ENCODE measurements at regions not wholly inside any gene's neighbourhood (a gene's known extent, or its start where the extent isn't known, plus 50 kb on each side); places are given as distances from the start of the nearest gene placed in this dataset.

DNA sequence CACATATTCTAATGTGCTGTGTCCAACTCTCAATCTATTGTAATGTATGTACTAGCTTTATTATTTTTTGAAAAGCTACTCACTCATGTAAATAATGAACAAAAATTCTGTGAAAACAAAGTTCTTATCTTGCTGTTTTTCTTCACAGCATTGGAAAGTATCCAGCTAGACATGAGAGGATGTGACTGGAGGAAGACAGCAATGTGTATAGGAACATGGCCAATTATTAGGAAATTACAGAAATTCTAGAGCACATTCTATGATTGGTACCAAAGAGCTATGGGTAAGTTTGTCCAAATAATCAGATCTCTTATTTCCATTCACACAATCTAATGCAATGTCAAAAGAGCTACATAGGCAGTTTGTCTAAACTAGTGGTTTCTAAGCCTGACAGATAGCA, 1100.2 kb downstream of the FSCB start (continued):
- TF ChIP-seq, protein P1, sequence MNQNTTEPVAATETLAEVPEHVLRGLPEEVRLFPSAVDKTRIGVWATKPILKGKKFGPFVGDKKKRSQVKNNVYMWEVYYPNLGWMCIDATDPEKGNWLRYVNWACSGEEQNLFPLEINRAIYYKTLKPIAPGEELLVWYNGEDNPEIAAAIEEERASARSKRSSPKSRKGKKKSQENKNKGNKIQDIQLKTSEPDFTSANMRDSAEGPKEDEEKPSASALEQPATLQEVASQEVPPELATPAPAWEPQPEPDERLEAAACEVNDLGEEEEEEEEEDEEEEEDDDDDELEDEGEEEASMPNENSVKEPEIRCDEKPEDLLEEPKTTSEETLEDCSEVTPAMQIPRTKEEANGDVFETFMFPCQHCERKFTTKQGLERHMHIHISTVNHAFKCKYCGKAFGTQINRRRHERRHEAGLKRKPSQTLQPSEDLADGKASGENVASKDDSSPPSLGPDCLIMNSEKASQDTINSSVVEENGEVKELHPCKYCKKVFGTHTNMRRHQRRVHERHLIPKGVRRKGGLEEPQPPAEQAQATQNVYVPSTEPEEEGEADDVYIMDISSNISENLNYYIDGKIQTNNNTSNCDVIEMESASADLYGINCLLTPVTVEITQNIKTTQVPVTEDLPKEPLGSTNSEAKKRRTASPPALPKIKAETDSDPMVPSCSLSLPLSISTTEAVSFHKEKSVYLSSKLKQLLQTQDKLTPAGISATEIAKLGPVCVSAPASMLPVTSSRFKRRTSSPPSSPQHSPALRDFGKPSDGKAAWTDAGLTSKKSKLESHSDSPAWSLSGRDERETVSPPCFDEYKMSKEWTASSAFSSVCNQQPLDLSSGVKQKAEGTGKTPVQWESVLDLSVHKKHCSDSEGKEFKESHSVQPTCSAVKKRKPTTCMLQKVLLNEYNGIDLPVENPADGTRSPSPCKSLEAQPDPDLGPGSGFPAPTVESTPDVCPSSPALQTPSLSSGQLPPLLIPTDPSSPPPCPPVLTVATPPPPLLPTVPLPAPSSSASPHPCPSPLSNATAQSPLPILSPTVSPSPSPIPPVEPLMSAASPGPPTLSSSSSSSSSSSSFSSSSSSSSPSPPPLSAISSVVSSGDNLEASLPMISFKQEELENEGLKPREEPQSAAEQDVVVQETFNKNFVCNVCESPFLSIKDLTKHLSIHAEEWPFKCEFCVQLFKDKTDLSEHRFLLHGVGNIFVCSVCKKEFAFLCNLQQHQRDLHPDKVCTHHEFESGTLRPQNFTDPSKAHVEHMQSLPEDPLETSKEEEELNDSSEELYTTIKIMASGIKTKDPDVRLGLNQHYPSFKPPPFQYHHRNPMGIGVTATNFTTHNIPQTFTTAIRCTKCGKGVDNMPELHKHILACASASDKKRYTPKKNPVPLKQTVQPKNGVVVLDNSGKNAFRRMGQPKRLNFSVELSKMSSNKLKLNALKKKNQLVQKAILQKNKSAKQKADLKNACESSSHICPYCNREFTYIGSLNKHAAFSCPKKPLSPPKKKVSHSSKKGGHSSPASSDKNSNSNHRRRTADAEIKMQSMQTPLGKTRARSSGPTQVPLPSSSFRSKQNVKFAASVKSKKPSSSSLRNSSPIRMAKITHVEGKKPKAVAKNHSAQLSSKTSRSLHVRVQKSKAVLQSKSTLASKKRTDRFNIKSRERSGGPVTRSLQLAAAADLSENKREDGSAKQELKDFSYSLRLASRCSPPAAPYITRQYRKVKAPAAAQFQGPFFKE (tag by site-specific recombination; IDR thresholded peaks at IDR 0.05; ENCODE audit: borderline replicate concordance) = no peak
- TF ChIP-seq ZNF777 (tag by site-specific recombination; IDR thresholded peaks at IDR 0.05; ENCODE audit: borderline replicate concordance) = no peak
- no peak for TF ChIP-seq REPIN1 (tag by site-specific recombination; IDR thresholded peaks at IDR 0.05; ENCODE audit: low read depth)
- no peak for TF ChIP-seq KLF9 (tag by site-specific recombination; IDR thresholded peaks at IDR 0.05; ENCODE audit: low read depth)

DNA sequence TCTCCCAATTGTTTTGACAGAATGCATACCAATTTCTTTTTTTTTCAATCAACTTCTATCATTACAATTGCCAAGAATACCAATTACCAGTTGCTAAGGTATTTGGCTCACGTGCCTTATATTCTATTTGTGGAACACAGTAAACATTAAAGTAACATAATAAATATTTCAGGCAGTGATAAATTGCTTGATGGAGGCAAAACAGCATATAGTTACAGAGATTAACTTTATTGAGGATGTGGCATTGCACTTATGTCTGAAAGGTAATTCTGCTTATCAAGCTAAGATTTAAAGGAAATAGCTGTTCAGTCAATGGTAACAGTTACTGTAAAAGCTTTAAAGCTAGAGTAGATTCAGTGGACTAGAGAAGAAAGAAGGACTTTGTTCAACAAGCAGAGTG, 1107.8 kb downstream of the FSCB start:
- H3K27ac ChIP-seq (ENCODE audit: extremely low read depth, low read depth, low read length) = no peak overlapping the region
- POLR2A ChIA-PET = no interaction called here
- H3K36me3 ChIP-seq (ENCODE audit: control insufficient read depth in 2 of 2, insufficient read depth in 1 of 2, low read length in 2 of 2) = no peaks in the 10 kb centered on the region
- CTCF ChIA-PET = no interaction called here
- H3K4me1 ChIP-seq (ENCODE audit: control insufficient read depth, insufficient read depth, low read length) = no peaks in the 10 kb centered on the region
- no peaks in the 10 kb centered on the region for H3K9me3 ChIP-seq (ENCODE audit: control insufficient read depth, insufficient read depth, low read depth, low read length)
- H3K4me3 ChIP-seq (ENCODE audit: low read depth, low read length) = no peak overlapping the region
- TF ChIP-seq ZNF335 (tag by site-specific recombination; conservative IDR thresholded peaks at IDR 0.05) (no peak), REPIN1 (tag by site-specific recombination; IDR thresholded peaks at IDR 0.05; ENCODE audit: low read depth) (no peak), ZIC2 (tag by site-specific recombination; IDR thresholded peaks at IDR 0.05) (no peak), ZNF629 (tag by site-specific recombination; IDR thresholded peaks at IDR 0.05) (no peak), ZNF121 (tag by site-specific recombination; IDR thresholded peaks at IDR 0.05) (no peak), ZNF664 (tag by site-specific recombination; IDR thresholded peaks at IDR 0.05) (no peak), KLF1 (tag by site-specific recombination; IDR thresholded peaks at IDR 0.05) (no peak), ZSCAN30 (tag by site-specific recombination; IDR thresholded peaks at IDR 0.05) (no peak), ZNF174 (tag by site-specific recombination; IDR thresholded peaks at IDR 0.05) (no peak), ZNF239 (tag by site-specific recombination; IDR thresholded peaks at IDR 0.05) (no peak), ZNF561 (tag by site-specific recombination; IDR thresholded peaks at IDR 0.05; ENCODE audit: borderline replicate concordance) (no peak), ZNF501 (tag by site-specific recombination; IDR thresholded peaks at IDR 0.05) (no peak)
- TF ChIP-seq, protein P2, sequence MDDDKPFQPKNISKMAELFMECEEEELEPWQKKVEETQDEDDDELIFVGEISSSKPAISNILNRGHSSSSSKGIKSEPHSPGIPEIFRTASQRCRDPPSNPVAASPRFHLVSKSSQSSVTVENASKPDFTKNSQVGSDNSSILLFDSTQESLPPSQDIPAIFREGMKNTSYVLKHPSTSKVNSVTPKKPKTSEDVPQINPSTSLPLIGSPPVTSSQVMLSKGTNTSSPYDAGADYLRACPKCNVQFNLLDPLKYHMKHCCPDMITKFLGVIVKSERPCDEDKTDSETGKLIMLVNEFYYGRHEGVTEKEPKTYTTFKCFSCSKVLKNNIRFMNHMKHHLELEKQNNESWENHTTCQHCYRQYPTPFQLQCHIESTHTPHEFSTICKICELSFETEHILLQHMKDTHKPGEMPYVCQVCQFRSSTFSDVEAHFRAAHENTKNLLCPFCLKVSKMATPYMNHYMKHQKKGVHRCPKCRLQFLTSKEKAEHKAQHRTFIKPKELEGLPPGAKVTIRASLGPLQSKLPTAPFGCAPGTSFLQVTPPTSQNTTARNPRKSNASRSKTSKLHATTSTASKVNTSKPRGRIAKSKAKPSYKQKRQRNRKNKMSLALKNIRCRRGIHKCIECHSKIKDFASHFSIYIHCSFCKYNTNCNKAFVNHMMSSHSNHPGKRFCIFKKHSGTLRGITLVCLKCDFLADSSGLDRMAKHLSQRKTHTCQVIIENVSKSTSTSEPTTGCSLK (tag by site-specific recombination; IDR thresholded peaks at IDR 0.05) = no peak
- TF ChIP-seq, protein P3, sequence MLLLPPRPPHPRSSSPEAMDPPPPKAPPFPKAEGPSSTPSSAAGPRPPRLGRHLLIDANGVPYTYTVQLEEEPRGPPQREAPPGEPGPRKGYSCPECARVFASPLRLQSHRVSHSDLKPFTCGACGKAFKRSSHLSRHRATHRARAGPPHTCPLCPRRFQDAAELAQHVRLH (tag by site-specific recombination; IDR thresholded peaks at IDR 0.05) = no peak
- TF ChIP-seq, protein P4, sequence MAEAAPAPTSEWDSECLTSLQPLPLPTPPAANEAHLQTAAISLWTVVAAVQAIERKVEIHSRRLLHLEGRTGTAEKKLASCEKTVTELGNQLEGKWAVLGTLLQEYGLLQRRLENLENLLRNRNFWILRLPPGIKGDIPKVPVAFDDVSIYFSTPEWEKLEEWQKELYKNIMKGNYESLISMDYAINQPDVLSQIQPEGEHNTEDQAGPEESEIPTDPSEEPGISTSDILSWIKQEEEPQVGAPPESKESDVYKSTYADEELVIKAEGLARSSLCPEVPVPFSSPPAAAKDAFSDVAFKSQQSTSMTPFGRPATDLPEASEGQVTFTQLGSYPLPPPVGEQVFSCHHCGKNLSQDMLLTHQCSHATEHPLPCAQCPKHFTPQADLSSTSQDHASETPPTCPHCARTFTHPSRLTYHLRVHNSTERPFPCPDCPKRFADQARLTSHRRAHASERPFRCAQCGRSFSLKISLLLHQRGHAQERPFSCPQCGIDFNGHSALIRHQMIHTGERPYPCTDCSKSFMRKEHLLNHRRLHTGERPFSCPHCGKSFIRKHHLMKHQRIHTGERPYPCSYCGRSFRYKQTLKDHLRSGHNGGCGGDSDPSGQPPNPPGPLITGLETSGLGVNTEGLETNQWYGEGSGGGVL (tag by site-specific recombination; IDR thresholded peaks at IDR 0.05) = no peak
- TF ChIP-seq, protein P5, sequence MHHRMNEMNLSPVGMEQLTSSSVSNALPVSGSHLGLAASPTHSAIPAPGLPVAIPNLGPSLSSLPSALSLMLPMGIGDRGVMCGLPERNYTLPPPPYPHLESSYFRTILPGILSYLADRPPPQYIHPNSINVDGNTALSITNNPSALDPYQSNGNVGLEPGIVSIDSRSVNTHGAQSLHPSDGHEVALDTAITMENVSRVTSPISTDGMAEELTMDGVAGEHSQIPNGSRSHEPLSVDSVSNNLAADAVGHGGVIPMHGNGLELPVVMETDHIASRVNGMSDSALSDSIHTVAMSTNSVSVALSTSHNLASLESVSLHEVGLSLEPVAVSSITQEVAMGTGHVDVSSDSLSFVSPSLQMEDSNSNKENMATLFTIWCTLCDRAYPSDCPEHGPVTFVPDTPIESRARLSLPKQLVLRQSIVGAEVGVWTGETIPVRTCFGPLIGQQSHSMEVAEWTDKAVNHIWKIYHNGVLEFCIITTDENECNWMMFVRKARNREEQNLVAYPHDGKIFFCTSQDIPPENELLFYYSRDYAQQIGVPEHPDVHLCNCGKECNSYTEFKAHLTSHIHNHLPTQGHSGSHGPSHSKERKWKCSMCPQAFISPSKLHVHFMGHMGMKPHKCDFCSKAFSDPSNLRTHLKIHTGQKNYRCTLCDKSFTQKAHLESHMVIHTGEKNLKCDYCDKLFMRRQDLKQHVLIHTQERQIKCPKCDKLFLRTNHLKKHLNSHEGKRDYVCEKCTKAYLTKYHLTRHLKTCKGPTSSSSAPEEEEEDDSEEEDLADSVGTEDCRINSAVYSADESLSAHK (tag by site-specific recombination; IDR thresholded peaks at IDR 0.05) = no peak
- TF ChIP-seq, protein P6, sequence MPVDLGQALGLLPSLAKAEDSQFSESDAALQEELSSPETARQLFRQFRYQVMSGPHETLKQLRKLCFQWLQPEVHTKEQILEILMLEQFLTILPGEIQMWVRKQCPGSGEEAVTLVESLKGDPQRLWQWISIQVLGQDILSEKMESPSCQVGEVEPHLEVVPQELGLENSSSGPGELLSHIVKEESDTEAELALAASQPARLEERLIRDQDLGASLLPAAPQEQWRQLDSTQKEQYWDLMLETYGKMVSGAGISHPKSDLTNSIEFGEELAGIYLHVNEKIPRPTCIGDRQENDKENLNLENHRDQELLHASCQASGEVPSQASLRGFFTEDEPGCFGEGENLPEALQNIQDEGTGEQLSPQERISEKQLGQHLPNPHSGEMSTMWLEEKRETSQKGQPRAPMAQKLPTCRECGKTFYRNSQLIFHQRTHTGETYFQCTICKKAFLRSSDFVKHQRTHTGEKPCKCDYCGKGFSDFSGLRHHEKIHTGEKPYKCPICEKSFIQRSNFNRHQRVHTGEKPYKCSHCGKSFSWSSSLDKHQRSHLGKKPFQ (tag by site-specific recombination; IDR thresholded peaks at IDR 0.05) = no peak

Measured in HEK293 (cell line).